GM21737 (cell line): ENCODE measurements at regions not wholly inside any gene's neighbourhood (a gene's known extent, or its start where the extent isn't known, plus 50 kb on each side); places are given as distances from the start of the nearest gene placed in this dataset.

ENCODE experiments used
- ATAC-seq: cut with Tn5 transposase; IDR thresholded peaks from one replicate; pipeline ENCODE4 v1.9.1; 2021; ENCODE audit warnings: mild to moderate bottlenecking, moderate library complexity; ENCODE audit not compliant: unreplicated experiment

GRCh38 chr6:115728171-115728570 lies 332.5 kb downstream of the FRK start:
- ATAC-seq: no peak

DNA sequence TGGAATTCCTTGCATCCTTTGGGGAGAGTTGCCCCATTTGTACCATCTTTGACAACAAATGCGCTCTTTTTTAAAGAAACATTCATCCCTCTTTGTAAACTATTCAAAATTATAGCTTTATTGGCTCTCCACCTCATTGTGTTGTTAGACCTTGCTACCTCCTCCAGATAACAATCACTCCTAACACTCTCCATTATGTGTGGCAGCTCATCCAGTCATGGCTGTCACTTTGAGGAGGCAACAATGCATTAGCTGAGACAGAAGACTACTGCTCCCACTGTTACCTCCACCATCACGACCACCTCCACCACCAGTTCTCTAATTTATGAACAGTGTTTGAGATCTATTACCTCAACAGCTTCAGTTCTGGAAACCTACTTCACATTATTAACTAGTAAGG lies 339.1 kb downstream of the FRK start:
- ATAC-seq: no peak

DNA sequence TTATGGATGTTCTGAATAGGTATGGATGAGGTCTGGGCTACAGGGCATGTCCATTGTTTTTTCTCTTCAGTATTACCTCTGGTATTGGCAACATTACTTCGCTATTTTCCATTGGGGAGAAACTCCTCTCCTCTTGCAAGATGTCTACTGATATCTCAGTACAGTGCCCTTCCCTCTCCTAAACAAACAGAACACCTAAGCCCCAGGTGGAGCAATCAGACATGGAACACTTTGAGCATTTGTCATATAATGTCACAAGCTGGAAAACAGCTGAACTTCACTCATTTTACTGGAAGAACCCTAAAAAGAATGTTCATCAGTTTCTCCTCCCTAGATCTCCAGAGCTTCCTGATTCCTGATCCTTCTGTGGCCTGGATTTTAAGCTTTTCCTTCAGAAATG lies 339.8 kb downstream of the FRK start:
- no peak for ATAC-seq

DNA sequence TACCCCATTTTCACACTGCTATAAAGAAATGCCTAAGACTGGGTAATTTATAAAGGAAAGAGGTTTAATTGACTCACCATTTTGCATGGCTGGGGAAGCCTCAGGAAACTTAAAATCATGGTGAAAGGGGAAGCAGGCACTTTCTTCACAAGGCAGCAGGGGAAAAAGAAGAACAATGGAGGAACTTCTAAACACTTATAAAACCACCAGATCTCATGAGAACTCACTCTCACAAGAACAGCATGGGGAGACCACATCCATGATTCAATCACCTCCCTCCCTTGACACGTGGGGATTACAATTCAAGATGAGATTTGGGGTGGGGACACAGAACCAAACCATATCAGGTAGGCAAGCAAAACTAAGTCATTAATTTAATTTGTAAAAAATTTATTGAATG lies 343.2 kb downstream of the FRK start:
- ATAC-seq: peak; percentile 16

DNA sequence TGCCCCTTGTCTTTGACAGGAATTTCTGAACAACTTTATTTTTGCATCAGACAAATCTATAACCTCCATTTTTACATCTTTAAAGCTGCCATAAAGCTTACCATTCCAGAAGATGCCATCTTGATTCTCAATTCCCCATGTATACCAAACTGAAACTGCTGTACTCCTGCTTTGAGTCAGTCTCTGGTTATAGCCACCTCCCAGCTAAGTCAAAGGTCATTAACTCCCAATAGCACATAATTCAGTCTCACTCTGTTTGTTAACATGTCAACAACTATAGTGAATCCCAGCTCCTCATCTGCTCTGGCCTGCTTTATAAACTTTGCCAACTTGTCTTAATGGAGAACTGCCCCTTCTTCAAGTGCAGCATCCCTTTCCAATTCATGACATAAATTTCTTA lies 343.6 kb downstream of the FRK start:
- peak; percentile 97 for ATAC-seq

DNA sequence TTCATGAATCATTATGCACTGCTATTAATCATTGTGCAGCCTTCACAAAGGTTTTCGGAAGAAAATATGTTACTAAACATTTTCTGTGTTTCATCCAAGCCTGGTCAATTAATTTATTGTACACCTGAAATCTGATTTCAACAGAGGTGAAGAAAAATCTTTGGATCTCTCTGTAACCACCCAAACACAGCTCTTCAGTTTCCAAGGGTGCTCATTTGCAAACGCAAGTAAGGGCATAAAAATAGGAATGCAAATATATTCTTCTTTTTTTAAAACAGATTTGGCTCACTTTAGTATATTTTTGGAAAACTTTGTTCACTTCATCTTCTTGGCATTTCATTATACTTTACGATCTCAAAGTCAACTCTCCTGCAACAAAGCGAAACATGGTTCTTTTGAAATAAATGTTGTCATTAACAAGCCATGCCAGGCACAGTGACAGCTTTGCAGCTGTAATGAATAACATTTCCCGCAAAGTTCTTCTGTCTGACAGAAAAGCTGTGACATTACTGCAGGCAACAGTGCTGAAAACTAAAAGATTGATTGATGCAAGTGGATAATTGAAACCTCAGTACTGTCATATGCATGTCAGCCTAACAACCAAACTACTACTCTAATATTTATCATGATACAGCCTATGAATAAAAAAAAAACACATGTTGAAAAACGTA lies 348.3 kb downstream of the FRK start:
- ATAC-seq: no peak

GRCh38 chr6:115708850-115709249 lies 351.8 kb downstream of the FRK start:
- no peak for ATAC-seq

DNA sequence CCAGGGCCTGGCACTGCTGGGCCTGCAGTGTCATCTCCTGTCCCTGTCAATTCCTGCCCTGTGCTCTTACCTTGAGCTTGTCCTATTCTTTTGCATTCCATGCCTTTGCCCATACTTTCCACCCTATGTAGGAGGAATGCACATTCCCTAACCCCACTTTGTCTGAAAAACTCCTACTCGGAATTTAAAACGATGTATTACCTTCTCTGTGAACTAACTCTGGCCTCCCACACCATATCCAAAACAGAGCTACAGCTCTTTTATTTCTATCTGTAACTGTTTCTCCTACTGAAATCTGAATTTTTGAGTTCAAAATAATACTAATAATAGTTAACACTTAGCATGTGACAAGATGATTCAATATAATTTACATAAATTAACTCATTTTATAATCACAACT lies 353.7 kb downstream of the FRK start:
- ATAC-seq: no peak

GRCh38 chr6:115706324-115706723 lies 354.4 kb downstream of the FRK start:
- no peak for ATAC-seq

DNA sequence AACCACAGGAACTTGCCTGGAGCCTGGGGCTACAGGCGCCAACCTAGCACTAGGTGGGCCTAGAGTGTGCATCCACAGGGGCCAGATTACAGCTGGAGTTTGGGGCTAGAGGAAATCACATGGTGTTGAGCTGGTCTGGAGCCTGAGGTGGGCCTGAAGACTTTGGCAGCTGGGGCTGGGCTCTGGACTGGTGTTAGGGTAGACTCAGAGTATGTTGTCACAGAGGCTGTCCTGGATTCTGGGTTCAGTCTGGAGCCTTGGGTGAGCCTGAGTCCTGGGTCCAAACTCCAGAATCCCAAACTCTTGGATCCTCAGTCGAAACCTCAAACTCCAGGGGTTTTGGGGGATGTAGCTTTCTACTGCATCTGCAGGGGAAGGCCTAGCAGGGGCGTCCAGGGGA lies 356.7 kb downstream of the FRK start:
- ATAC-seq: no peak

- ATAC-seq: no peak
Observed at GRCh38 chr6:115691433-115691832, 369.3 kb downstream of the FRK start.

- no peak for ATAC-seq
Observed at GRCh38 chr6:115690854-115691253, 369.8 kb downstream of the FRK start.

GRCh38 chr6:115681978-115682775 lies 378.5 kb downstream of the FRK start:
- no peak for ATAC-seq

DNA sequence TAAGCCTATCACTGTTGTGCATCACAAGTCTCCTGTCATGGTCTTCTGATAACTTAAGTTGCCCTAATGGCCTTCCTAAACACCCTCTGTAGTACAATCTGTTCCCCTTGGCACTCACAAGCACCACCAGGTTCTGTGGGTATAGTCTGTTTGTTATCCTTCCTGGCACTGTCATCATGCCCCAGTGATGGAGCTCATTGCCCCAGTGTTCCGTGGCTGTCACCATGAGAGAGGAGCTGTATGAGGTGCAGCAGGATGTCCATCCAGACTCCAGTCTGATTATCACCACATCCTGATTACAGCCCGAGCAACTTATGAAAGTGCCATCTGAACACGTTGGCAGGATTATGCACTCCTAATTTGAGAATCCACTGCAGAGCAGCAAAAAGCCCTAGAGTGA lies 380.1 kb downstream of the FRK start:
- no peak for ATAC-seq

DNA sequence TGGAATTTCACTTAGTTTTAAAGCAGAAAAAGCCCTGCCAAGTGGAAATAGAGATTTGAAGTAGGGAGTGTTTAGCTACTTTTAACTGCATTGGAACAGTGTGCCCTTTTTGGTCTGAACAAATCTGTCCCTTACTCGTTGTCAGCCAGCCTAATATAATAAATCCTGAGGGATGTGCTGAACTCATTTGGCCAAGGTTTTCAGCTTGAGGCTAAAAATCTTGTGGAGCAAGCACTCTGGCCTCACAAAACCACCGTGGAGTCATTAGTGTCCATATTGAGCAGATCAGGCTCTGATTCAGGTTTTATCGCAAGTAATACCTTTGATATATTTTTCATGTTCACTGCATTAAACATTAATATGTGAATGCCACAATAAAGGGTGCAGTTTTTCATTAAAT lies 383.5 kb downstream of the FRK start:
- ATAC-seq: no peak

DNA sequence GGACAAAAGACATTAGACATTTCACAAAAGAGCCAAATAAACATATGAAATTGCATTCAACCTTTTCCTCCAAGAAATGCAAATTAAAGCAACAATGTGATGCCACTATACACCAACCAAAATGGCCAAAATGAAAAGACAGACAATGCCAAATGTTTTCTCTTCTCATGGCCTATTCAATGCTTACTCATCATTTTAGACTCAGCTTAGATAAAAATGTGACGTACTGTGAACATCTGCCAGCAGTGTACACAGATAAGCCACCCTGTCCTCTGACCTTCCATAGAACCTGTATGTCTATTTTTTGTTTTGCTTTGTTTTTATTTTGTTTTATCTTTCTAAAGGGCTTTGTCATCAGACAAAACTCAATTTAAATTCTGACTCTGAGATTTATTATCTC lies 385.2 kb downstream of the FRK start:
- ATAC-seq: no peak

GRCh38 chr6:115668781-115669180 lies 391.9 kb downstream of the FRK start:
- no peak for ATAC-seq

DNA sequence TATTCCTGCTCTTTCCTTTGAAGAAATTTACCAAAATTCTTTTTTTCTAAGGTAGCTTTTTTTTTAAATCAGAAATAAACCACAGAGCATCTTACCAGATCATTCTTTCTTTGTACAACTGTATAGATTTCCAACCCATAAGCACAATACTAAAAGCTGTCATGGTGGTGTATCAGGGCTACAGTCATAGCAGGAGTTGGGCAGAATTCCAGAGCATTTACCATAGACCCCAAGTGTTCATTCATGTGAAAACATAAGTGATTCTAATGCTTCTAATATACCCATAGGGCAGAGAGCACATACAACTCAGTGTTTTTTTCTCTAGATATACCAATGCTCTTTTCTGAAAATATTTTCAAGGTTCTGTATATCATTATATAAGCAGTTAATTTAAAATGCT lies 392.5 kb downstream of the FRK start:
- ATAC-seq: no peak

DNA sequence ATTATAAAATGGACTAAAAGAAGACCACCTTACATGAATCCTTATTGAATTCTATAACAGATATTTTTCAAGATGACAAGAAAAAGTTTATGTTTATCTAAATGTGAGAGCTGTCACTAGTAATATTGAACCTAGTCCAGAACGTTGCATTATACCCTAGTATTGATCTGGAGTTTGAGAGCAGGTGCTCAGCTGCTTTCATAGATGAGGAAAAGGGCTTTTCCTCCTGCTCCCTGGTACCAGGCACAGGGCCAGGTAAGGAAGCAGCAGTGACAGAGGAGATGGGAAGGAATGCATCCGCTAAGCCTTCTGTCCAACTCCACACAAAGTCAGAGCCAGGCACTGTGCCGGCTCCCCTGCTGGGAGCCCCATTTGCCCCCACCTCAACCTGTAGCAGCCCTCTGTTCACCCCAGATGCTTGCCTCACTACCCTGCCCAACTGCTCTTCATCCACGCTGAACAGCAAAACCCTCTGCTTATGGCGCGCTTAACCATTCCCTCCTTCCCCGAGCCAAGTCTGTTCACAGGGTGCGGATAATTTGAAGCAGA lies 393.1 kb downstream of the FRK start:
- ATAC-seq: no peak

DNA sequence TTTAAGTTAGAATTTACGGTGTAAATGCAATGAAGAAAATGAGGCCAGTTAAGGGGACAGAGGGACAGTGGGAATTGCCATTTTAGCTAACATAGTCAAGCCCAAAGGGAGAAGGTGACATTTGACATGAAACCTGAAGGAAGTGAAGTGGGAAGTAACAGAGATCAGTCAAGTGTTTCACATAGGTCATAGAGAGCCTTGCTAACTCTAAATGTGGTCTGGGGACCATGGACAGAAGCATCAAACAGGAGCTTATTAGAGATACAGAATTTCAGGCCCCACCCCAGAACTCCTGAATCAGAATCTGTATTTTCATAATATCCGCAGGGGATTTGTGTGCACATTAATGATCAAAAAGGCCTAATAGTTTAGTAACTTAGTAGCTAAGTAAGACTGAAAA lies 393.7 kb downstream of the FRK start:
- ATAC-seq: no peak

DNA sequence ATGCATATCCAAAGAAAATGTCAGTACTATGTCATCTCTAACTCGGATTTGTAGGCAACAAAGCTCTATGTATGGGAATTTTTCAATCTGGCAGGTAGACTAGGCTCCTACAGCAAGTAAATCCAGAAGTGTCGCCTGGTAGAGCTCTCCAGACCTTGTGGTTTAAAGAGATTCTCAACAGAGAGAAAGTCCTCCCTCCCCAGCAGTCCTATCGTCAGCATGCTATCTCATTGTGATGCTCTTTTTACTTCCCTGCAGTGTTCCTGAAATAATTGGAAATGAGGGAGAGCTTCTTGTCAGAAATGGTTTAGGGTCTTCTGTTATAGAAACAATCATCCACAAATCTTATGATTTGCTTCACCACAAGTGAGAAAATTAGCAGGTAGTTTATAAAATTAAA lies 395.4 kb downstream of the FRK start:
- ATAC-seq: no peak

- ATAC-seq: no peak
Observed at GRCh38 chr6:115663681-115664080, 397.0 kb downstream of the FRK start.
